ENCODE measurements at regions not wholly inside any gene's neighbourhood (a gene's known extent, or its start where the extent isn't known, plus 50 kb on each side); places are given as distances from the start of the nearest gene placed in this dataset.
"Not testable (repeated sequence)": the region's sequence is repeated elsewhere in the genome, so short reads cannot be mapped to it uniquely, and the experiment has no call there.

- TF ChIP-seq CTCF (IDR thresholded peaks at IDR 0.05), result peak in 1 of 2 experiments; percentile 22
- Histone ChIP-seq H3K27ac (no peak overlapping the region), H3K4me3 (no peak overlapping the region), H3K27me3 (no peaks in the 10 kb centered on the region), H3K9me3 (no peaks in the 10 kb centered on the region), H3K4me1 (peaks cover 0 to 5% (median 0%) of the 10 kb centered on the region in 4 donors), H3K36me3 (no peaks in the 10 kb centered on the region)
- peak in 1 of 2 donors; percentile 64 for DNase-seq
- intact Hi-C loops (cut with DNase I; ENCODE audit: low total_unique reads), result no loop called here
Measured at GRCh38 chr1:90295534-90295933, 300.6 kb downstream of the ZNF326 start.

- no peak overlapping the region for H3K27ac ChIP-seq
- TF ChIP-seq CTCF (IDR thresholded peaks at IDR 0.05), result no peak
- no peaks in the 10 kb centered on the region for H3K27me3 ChIP-seq
- peaks cover 0 to 5% (median 0%) of the 10 kb centered on the region in 4 donors for H3K4me1 ChIP-seq
- DNase-seq, result no peak
- no peaks in the 10 kb centered on the region for H3K36me3 ChIP-seq
- no peak overlapping the region for H3K4me3 ChIP-seq
- intact Hi-C loops (cut with DNase I; ENCODE audit: low total_unique reads), result no loop called here
- no peaks in the 10 kb centered on the region for H3K9me3 ChIP-seq
Measured at GRCh38 chr1:90291431-90292216, 296.7 kb downstream of the ZNF326 start.

GRCh38 chr1:90282811-90283210 is 287.9 kb downstream of the ZNF326 start:
- H3K27me3 ChIP-seq, result no peaks in the 10 kb centered on the region
- no peaks in the 10 kb centered on the region for H3K9me3 ChIP-seq
- intact Hi-C loops (cut with DNase I; ENCODE audit: low total_unique reads), result no loop called here
- no peak overlapping the region for H3K4me3 ChIP-seq
- no peak overlapping the region for H3K27ac ChIP-seq
- TF ChIP-seq CTCF (IDR thresholded peaks at IDR 0.05), result no peak
- no peaks in the 10 kb centered on the region for H3K36me3 ChIP-seq
- peaks cover 0 to 32% (median 4%) of the 10 kb centered on the region in 4 donors for H3K4me1 ChIP-seq
- DNase-seq, result no peak

- intact Hi-C loops (cut with DNase I; ENCODE audit: low total_unique reads); H3K27me3 ChIP-seq; H3K4me3 ChIP-seq; H3K36me3 ChIP-seq; H3K9me3 ChIP-seq; DNase-seq: not testable (repeated sequence)
- H3K4me1 ChIP-seq, result peaks cover 0 to 32% (median 4%) of the 10 kb centered on the region in 4 donors
- H3K27ac ChIP-seq, result peak overlapping the region in 1 of 2 donors; percentile 36
Measured at GRCh38 chr1:90281886-90282285, 287.0 kb downstream of the ZNF326 start.

- TF ChIP-seq CTCF (IDR thresholded peaks at IDR 0.05), result no peak
Measured at GRCh38 chr1:90277270-90277669, 282.4 kb downstream of the ZNF326 start.

GRCh38 chr1:90274376-90274775 is 279.5 kb downstream of the ZNF326 start:
- no peaks in the 10 kb centered on the region for H3K36me3 ChIP-seq
- no peak overlapping the region for H3K27ac ChIP-seq
- no peak for TF ChIP-seq CTCF (IDR thresholded peaks at IDR 0.05)
- H3K4me3 ChIP-seq, result no peak overlapping the region
- no peaks in the 10 kb centered on the region for H3K9me3 ChIP-seq
- intact Hi-C loops (cut with DNase I; ENCODE audit: low total_unique reads), result no loop called here
- no peak for DNase-seq
- H3K27me3 ChIP-seq, result no peaks in the 10 kb centered on the region
- H3K4me1 ChIP-seq, result peaks cover 0 to 16% (median 0%) of the 10 kb centered on the region in 4 donors

More at GRCh38 chr1:90277270-90277669, 282.4 kb downstream of the ZNF326 start:
- Histone ChIP-seq H3K27me3 (no peaks in the 10 kb centered on the region), H3K9me3 (no peaks in the 10 kb centered on the region), H3K36me3 (no peaks in the 10 kb centered on the region), H3K27ac (no peak overlapping the region), H3K4me3 (no peak overlapping the region), H3K4me1 (peaks cover 0 to 27% (median 3%) of the 10 kb centered on the region in 4 donors)
- intact Hi-C loops (cut with DNase I; ENCODE audit: low total_unique reads), result no loop called here
- DNase-seq, result no peak

Data from tibial artery (tissue), 4 donors.